GM18519 (cell line): ENCODE measurements at regions not wholly inside any gene's neighbourhood (a gene's known extent, or its start where the extent isn't known, plus 50 kb on each side); places are given as distances from the start of the nearest gene placed in this dataset.
"Not testable (repeated sequence)": the region's sequence is repeated elsewhere in the genome, so short reads cannot be mapped to it uniquely, and the experiment has no call there.

ENCODE experiments used
- ATAC-seq: cut with Tn5 transposase; IDR thresholded peaks from one replicate; pipeline ENCODE4 v1.9.1; 2021; ENCODE audit warnings: mild to moderate bottlenecking, moderate library complexity; ENCODE audit not compliant: unreplicated experiment, low FRiP score

GRCh38 chr14:85129921-85130320 lies 400.0 kb upstream of the FLRT2 start:
- ATAC-seq = no peak

GRCh38 chr14:85131226-85131922 lies 398.6 kb upstream of the FLRT2 start:
- no peak for ATAC-seq

GRCh38 chr14:85142982-85143381 lies 387.0 kb upstream of the FLRT2 start:
- ATAC-seq = no peak

- no peak for ATAC-seq
Measured at GRCh38 chr14:85146779-85147178, 383.2 kb upstream of the FLRT2 start.

- ATAC-seq = no peak
Measured at GRCh38 chr14:85150166-85150565, 379.8 kb upstream of the FLRT2 start.

GRCh38 chr14:85154714-85155113 lies 375.2 kb upstream of the FLRT2 start:
- no peak for ATAC-seq

- ATAC-seq = no peak
Measured at GRCh38 chr14:85156319-85156718, 373.6 kb upstream of the FLRT2 start.

GRCh38 chr14:85159726-85160125 lies 370.2 kb upstream of the FLRT2 start:
- ATAC-seq = no peak

GRCh38 chr14:85165094-85165493 lies 364.9 kb upstream of the FLRT2 start:
- ATAC-seq = no peak

GRCh38 chr14:85169381-85169780 lies 360.6 kb upstream of the FLRT2 start:
- no peak for ATAC-seq

- ATAC-seq = no peak
Measured at GRCh38 chr14:85172290-85172689, 357.7 kb upstream of the FLRT2 start.

- ATAC-seq = no peak
Measured at GRCh38 chr14:85172889-85173477, 357.0 kb upstream of the FLRT2 start.

GRCh38 chr14:85175556-85175955 lies 354.4 kb upstream of the FLRT2 start:
- ATAC-seq = no peak

GRCh38 chr14:85178864-85179263 lies 351.1 kb upstream of the FLRT2 start:
- no peak for ATAC-seq

GRCh38 chr14:85180876-85181275 lies 349.1 kb upstream of the FLRT2 start:
- ATAC-seq = no peak

GRCh38 chr14:85182282-85182681 lies 347.7 kb upstream of the FLRT2 start:
- no peak for ATAC-seq

GRCh38 chr14:85186082-85186481 lies 343.9 kb upstream of the FLRT2 start:
- ATAC-seq = no peak

GRCh38 chr14:85187521-85187920 lies 342.4 kb upstream of the FLRT2 start:
- ATAC-seq = no peak

- no peak for ATAC-seq
Measured at GRCh38 chr14:85188836-85189235, 341.1 kb upstream of the FLRT2 start.

GRCh38 chr14:85189253-85189652 lies 340.7 kb upstream of the FLRT2 start:
- ATAC-seq = not testable (repeated sequence)

GRCh38 chr14:85190251-85190650 lies 339.7 kb upstream of the FLRT2 start:
- no peak for ATAC-seq

- no peak for ATAC-seq
Measured at GRCh38 chr14:85191986-85192385, 338.0 kb upstream of the FLRT2 start.
